IPS-NIHi7 (cell line): ENCODE measurements at regions not wholly inside any gene's neighbourhood (a gene's known extent, or its start where the extent isn't known, plus 50 kb on each side); places are given as distances from the start of the nearest gene placed in this dataset.
A peak's percentile ranks its signal among the peaks of the same experiment; 100 is the strongest.
"Not testable (repeated sequence)": the region's sequence is repeated elsewhere in the genome, so short reads cannot be mapped to it uniquely, and the experiment has no call there.

Source experiments
- DNase-seq: peaks from one replicate; pipeline ENCODE4 v3.0.0; 2012; ENCODE audit warnings: mixed read lengths; ENCODE audit errors: extremely low spot score

DNA sequence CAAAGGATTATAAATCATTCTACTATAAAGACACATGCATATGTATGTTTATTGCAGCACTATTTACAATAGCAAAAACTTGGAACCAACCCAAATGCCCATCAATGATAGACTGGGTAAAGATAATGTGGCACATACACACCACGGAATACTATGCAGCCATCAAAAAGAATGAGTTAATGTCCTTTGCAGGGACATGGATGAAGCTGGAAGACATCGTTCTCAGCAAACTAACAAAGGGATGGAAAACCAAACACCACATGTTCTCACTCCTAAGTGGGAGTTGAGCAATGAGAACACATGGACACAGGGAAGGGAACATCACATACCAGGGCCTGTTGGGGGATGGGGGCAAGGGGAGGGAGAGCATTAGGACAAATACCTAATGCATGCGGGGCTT lies 133.2 kb downstream of the ATXN3L start:
- not testable (repeated sequence) for DNase-seq

GRCh38 chrX:13180807-13181206 lies 136.4 kb upstream of the FAM9C start:
- DNase-seq: no peak

- DNase-seq: no peak
These were observed 135.2 kb upstream of the FAM9C start for GRCh38 chrX:13179586-13179985.

DNA sequence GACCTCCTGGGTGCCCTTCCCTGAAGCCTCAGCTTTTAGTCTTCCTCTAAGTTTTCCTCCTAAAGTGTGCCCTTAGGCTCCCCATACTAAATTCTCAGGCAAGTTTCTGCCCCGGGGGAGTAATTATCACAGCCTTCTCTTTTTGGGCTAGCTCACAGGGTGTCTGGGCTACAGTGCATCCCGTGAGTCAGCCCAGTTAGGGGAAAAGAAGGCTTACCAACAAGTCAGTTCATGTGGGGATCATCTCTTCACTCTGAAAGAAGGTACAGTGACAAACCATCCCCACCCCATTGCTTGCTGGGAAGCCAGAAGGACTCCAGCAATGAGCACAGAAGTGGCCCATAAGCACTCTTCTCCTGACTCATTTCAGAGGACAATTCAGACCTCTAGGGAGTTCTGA lies 134.7 kb upstream of the FAM9C start:
- no peak for DNase-seq

GRCh38 chrX:13177921-13178566 lies 133.6 kb upstream of the FAM9C start:
- DNase-seq: no peak

- no peak for DNase-seq
These were observed 130.6 kb upstream of the FAM9C start for GRCh38 chrX:13175056-13175455.

DNA sequence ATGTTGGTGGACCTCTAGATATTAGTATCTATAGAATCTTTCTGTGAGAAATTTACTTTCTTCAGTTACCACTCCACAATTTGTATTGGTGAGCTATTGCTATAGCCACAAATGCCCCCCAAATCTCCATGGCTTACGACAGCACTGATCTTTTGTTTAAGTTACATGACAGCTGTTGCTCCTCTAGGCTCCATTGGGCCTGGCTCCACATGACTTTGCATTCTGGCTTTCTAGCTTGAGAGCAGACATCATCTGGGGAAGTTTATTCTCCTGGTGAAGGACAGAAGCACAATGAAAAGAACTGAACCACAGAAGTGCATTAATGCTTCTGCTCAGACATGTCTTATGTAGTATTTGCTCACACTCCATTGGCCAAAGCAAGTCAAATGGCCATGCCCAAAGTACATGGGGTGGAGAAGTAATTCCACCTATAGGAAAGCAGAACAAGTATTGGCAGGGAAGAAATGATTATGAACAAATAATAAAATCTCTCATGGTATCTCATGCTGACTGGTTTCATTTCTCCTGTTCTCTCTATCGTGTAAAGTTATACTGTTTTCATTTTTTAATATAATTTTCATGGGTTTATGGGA lies 126.6 kb upstream of the FAM9C start:
- DNase-seq: no peak

DNA sequence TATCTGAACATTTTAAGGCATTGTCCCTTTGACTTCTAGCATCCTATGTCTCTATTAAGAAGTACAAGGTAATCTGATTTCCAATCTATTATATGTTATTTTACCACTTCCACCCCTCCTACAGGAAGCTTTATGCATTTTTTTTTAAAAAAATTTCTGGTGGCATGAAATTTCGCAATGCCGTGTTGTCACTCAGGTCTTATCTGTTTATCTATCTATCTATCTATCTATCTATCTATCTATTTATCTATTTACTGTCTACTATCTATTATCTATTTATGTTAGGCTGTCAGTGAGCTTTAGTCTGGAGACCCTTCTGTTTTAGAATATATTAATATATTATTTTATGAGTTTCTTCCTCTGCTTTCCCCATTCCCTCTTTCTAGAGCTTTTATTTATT lies 125.3 kb upstream of the FAM9C start:
- no peak for DNase-seq

GRCh38 chrX:13168269-13168668 lies 123.8 kb upstream of the FAM9C start:
- DNase-seq: no peak

DNA sequence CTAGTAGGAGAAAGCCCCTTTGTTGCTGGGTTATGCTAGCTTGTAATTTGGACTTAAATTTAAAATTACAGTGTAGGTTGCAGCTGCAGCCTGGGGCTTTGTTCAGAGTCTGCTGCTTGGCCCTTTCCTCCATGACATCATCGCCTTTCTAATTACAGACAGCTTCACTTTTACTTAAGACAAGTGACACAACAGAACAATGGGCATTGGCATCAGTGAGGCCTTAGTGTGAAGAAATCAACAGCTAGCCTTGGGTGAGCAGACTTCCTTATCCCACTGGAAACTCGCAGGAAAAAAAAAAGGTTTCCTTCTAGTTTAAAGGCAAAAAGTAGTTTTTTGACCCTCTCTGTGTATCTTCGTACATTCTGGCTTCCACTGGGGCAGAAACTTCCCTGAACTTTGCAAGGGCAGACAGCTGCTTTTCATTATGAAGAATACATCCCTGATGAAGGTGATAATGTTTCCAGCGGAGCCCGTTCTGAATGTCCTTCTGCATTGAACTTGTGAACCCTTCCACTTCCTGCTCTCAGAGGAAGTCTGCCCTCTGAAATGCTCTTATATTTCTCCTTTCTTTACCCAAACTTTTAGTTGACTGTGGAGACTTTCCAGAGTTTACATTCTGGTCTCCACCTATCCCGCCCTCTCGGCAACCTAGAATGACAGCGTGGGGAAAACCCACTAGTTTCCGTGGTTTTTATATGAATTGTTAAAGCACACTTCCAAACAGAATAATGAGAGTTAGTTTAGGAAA lies 123.2 kb upstream of the FAM9C start:
- DNase-seq: no peak

DNA sequence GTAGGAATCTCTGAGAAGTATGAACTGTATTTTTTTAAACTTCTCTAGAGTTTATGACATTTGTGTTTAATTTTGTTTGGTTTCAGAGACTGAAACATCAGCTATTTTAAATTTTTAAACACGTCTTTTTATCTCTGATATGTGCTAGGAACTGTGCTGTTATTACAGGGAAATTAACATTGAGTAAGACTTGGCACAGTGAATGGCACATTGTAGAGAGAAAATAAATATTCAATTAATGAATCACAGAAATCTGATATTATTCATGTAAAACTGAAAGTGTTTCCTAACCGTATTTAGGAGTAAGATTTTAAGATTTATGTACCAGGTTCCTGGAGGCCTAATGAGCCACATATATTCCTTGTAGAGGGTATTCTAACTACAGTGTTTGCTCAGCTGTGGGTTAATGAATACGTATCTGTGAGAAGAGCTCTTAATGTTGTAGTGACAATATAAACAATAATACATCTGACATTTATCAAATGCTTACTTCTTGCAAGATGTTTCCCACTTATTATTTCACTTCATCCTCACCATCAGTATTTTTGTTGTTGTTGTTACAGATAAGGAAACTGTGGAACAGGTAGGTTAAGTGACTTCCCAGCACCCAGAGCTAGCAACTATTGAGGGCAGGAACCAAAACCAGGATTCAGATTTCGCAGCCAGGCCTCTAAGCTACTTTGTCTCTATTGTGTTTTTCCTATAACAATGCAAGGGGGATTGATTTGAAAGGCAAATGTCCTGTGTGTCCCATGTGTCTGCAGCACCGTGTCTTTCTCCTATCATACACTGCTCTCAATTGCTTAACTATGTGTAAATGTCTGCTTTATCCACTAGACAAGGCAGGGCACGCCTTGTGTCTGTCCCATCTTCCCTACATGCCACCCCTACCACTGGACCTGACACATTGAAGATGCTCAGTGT lies 121.1 kb upstream of the FAM9C start:
- DNase-seq: no peak

DNA sequence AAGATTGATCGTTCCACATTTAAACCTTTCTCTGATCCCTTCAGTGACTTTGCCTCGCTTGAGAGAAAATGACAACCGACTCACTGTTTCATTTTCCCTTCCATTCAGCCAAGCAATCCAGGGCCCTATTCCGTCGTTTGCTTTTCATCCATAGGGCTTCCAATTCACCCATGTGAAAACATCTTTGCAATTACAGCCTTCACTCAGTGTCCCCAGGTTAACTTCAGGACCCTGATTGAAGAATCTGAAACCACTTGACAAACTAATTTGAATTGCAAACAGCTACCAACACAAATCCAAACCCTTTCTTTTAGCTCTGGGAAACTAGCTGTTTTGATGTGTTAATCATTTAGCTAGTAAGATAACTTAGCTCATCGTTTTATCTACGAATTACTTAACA lies 120.2 kb upstream of the FAM9C start:
- DNase-seq: peak; percentile 62

GRCh38 chrX:13162772-13163410 lies 118.5 kb upstream of the FAM9C start:
- DNase-seq: no peak

DNA sequence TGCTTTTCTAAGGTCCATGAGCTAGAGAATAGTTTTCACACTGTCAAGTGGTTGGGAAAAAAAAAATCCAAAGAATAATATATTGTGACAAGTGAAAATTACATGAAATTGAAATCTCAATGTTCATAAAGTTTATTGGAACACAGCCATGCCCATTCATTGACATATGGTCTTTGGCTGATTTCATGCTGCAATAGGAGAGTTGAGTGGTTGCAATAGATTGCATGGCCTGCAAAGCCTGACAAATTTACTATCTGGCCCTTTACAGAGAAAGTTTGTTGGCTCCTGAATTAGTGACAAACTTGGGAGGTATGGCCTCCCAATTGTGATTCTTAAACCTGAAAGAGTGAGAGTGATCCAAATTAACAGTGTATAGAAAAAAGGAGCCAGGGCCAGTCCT lies 115.5 kb upstream of the FAM9C start:
- DNase-seq: no peak

- no peak for DNase-seq
These were observed 114.5 kb upstream of the FAM9C start for GRCh38 chrX:13158911-13159310.

DNA sequence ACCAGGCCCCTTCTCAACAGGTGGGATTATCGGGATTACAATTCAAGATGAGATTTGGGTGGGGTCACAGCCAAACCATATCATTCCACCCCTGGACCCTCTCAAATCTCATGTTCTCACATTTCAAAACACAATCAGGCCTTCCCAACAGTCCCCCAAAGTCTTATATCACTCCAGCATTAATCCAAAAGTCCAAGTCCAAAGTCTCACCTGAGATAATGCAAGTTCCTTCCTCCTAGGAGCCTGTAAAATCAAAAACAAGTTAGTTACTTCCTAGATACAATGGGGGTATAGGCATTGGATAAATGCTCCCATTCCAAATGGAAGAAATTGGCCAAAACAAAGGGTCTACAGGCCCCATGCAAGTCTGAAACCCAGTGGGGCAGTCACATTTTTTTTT lies 111.1 kb upstream of the FAM9C start:
- not testable (repeated sequence) for DNase-seq

DNA sequence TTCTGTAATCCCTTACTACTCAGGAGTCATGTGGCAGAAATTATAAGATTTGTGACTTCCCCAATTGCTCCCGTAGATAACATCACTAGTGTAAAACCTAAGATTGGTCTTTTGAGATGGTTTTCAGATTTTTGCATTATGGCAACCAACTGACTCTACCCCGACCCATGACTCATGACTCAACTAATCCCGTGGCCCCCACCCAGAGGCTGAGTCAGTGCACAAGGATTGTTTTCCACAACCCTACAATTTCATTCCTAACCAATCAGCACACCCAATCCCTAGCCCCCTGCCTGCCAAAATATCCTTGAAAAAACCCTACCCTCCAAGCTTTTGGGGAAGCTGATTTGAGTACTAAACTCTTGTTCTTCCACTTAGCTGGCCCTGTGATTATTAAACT lies 109.4 kb upstream of the FAM9C start:
- no peak for DNase-seq

GRCh38 chrX:13152518-13153185 lies 108.2 kb upstream of the FAM9C start:
- DNase-seq: no peak

- no peak for DNase-seq
These were observed 107.6 kb upstream of the FAM9C start for GRCh38 chrX:13151828-13152517.

GRCh38 chrX:13149702-13150350 lies 105.4 kb upstream of the FAM9C start:
- no peak for DNase-seq
